A204.1 (cell line): ENCODE measurements at regions not wholly inside any gene's neighbourhood (a gene's known extent, or its start where the extent isn't known, plus 50 kb on each side); places are given as distances from the start of the nearest gene placed in this dataset.
"Not testable (repeated sequence)": the region's sequence is repeated elsewhere in the genome, so short reads cannot be mapped to it uniquely, and the experiment has no call there.

Experiments used
- FAIRE-seq: peaks from 2 replicates; lab custom pipeline; 2012; peaks lifted over from hg19 to GRCh38; lab: Jason Lieb, UNC

DNA sequence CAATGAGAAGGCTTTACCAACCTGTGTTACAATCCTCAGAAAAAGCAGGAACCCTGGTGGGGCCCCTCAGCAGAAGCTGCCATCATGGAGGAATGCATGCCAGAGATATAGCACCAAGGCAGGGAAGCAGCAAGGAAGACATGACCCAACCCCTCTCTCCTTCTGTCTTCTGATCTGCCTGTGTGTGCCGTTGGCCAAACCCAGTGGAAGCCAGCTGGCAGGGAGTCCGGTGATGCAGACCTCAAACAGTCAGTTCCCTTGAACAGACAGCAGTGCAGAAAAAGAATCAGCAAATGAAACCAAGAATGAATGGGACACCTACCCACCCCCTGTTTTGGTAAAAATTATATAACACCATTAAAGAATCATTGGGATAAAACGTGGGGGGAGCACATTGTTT is 234.2 kb downstream of the ZNF608 start:
- no peak for FAIRE-seq

DNA sequence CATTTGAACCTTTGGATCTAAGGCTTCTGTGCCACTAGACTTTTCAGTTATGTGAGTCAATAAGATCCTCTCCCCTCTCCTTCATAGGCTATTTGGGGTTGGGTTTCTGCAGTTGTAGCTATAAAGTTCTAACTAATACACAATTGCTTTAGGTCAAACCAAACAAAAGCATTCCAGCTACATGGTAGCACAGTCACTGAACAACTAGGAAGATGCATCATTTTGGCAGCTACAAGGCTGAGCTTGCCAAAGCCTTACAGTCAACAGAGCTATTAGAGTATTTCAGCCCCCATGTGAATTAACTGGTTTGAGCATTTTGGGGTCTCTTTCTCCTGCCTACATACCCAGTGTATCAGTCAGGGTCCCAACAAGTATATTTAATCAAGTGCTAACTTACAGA is 234.6 kb downstream of the ZNF608 start:
- FAIRE-seq: no peak

DNA sequence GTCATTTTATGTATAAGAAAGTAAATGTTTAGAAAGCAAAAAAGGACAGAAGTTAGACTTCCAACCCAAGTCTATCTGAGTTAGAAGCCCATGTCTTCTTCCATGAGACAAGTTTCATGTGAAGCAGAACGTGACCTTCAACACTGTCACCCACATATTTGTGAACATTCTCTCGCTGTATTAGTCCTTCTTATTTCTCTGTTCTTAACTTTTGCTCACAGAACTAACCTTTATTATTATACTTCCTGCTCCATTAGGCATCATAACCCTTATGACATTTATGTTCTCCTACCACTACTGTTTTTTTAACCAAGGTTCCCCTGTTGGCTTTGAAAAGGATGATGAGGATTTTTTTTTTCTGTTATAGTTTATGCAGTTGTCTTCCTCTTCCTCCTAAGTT is 238.8 kb downstream of the ZNF608 start:
- no peak for FAIRE-seq

DNA sequence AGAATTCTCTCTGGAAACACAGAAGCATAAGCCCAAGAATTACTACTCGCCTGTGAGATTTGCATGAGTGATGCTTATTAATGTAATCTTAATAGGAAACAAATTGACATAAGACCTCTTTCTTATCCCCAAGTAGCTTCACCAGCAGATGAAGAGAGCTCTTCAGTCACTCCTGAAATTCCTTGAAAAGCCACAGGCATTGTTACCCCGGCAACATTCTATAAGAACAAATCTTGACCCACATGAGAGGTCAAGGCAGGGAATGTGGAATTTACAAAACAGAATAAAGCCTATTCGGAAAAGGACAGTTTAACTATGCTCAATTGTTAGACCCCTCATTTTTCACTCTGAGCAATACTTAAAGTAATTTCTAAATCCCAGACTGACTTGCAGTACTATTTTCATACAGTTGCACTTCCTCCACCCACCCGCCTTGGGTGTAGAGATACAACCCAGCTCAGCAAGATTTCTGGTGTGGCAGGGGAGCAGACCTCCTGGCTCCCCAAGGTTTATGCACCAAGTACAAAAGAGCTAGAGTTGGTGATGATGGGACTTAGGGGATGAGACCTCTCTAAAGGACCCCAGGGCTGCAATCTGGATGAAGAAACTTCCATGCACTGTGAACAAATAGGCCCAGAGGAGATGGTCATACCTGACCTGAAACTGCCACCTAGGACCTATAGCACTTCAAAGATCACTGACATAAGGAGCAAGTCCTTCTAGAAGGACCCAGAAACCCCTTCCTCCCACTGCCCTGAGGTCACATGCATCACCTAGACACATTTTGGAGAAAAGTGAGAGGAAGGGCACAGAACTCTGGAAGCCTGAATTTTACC is 242.1 kb downstream of the ZNF608 start:
- FAIRE-seq: no peak

DNA sequence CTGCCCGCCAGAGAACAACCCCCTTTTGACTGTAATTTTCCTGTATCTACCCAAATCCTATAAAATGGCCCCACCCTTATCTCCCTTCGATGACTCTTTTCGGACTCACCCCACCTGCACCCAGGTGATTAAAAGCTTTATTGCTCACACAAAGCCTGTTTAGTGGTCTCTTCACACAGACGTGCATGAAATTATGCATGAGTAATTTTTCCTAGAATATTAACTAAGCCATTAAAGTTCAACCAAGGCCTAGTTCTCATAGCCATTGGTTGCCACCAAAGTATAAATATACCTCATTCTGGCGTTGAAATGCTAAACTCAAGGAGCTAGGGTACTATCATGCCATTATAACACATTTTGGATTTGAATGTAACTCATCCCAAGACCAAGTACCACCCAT is 243.9 kb downstream of the ZNF608 start:
- FAIRE-seq: no peak

DNA sequence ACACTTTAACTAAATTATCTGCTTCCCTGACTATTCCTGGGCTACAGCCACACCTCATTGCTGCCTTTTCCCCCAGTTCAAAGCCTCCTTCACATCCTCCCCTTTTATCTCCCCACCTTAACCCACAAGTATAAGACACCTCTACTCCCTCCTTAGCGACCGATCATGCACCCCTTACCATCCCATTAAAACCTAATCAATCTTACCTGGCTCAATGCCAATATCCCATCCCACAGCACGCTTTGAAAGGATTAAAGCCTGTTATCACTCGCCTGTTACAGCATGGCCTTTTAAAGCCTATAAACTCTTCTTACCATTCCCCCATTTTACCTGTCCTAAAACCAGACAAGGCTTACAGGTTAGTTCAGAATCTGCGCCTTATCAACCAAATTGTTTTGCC is 246.6 kb downstream of the ZNF608 start:
- not testable (repeated sequence) for FAIRE-seq

DNA sequence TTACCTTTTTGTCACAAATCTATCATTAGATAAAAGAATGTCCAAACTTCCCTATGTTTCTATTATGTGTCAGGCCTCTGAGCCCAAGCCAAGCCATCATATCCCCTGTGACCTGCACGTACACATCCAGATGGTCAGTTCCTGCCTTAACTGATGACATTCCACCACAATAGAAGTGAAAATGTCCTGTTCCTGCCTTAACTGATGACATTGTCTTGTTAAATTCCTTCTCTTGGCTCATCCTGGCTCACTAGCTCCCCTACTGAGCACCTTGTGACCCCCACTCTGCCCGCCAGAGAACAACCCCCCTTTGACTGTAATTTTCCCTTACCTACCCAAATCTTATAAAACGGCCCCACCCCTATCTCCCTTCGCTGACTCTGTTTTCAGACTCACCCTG is 249.5 kb downstream of the ZNF608 start:
- FAIRE-seq: not testable (repeated sequence)

DNA sequence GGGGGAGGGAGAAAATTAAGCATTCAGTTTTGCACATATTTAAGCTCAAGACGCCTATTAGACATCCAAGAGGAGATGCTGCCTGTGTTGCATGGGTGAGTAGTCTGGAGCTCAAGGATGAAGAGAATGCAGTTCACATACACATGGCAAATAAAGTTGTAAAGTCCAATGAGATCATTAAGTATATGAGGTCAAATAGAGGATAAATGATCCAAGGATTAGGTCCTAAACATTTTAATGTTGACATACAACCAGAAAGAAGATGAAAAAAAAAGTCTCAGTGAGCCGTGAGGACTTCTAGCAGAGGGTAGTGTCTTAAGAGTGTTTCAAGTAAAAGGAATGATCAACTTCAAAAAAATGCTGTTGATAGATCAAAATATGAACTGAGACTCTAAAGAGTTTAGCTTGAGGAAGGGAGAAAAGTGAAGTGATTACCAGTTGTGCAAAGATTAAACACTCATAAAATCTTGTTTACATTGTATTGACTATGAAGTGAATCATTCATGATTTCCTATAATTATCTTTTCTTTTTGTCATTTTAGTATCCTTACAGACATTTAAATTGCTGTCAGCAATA is 251.8 kb downstream of the ZNF608 start:
- FAIRE-seq: no peak

DNA sequence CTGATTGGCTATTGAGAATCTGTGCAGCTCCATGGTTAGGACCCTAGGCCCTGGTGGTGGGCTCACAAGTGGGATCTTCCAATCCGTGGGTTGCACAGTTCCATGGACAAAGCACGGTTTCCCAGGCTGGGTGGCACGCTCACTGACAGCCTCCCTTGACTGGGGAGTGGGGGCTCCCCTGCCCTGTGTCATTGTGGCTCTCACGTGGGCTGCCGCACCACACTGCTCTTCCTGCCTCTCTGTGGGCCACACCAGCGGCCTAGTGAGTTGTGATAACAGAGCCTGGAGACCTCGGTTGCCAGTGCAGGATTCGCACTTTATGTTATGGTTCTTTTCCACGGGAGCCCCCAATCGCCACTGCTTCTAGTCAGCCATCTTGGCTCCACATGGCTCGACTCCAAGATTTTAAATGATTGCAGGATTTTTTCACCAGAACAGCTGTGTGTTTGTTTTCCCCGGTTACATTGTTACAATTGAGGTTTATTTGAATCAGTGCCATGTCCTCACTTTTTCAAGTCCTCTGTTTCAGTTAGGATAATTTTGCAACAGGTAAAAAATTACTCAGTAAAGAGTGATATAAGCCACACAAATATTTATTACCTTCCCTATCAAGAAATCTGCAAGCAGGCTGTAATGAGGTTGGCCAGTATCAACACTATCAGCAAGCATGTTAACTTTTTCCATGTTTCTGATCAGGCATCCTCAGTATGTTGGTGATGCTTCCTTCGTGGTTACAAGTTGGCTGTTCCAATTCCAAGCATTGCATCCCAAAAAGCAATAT is 253.8 kb downstream of the ZNF608 start:
- no peak for FAIRE-seq

DNA sequence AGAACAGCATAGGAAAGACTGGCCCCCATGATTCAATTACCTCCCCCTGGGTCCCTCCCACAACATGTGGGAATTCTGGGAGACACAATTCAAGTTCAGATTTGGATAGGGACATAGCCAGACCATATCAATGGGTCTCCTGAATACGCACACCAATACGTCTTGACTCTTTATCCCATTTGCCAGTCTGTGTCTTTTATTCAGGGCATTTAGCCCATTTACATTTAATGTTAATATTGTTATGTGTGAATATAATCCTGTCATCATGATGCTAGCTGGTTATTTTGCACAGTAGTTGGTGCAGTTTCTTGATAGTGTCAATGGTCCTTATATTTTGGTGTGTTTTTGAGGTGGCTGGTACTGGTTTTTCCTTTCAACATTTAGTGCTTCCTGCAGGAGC is 256.1 kb downstream of the ZNF608 start:
- FAIRE-seq: not testable (repeated sequence)

DNA sequence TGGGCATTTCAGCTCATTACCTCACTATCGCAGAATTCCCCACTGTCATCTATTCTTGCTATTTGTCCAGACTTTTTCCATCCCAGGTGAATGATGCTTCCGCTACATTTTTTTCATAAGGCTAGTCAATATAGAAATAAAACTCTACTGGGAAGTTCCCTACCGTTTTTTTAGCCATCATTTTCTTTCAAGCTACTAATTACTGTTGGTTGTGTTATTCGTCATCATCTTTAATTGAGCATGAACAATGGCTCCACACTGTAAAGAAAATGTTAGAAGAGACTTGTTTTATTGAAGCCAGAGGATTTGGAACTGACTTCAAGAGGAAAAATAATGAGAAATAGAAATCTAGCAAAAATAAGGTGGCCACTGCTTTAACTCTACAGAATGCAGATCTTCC is 265.0 kb downstream of the ZNF608 start:
- FAIRE-seq: no peak

DNA sequence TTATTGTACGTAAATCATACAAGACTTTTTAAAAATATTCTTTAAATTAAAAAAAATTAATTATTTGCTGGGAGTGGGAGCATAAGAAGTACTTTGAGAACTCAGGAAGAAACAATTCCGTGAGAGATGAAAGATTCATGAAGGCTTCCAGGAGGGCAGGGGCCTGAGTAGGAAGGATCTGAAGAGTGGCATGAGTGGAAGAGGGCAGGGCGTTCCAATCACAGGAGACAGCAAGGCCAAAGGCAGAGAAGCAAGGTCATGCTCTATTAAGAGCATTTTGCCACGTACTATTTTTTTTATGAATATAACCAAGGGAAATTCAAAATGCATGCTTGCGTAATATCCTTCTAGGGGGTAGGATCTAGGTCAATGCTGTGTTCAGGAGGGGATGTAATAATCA is 265.5 kb downstream of the ZNF608 start:
- no peak for FAIRE-seq

DNA sequence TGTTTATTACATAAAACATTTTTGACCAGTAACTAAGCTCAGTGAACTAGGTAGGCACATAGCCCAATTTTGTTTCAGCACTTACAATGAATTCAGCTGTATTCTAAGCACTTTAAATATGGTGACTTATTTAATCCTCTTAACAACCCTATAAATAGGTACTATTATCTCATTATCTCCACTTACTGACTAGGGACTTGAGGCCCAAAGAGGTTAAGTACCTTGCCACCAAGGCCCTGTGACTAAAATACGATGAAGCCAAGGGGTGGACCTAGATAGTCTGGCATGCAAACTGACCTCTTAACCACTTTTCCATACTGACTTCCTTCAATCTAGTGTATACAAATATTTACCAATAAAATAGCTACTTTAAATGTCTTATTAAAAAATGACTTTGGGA is 266.4 kb downstream of the ZNF608 start:
- no peak for FAIRE-seq

DNA sequence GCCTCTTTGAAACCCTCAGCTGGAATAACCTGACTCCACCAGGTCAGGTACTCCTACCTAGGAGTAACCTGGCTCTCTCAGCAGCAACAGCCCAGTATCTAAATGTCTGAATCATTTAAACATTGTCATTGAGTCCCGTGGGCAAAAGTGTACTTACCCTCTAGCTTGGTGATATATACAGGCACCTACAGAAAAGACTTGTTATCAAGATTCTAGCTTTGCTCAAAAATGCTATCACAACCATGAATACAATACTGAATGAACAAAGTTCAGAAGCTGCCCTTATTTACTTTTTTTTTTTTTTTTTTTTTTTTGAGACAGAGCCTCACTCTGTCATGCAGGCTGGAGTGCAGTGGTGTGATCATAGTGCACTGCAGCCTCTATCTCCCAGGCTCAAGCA is 268.2 kb downstream of the ZNF608 start:
- no peak for FAIRE-seq

DNA sequence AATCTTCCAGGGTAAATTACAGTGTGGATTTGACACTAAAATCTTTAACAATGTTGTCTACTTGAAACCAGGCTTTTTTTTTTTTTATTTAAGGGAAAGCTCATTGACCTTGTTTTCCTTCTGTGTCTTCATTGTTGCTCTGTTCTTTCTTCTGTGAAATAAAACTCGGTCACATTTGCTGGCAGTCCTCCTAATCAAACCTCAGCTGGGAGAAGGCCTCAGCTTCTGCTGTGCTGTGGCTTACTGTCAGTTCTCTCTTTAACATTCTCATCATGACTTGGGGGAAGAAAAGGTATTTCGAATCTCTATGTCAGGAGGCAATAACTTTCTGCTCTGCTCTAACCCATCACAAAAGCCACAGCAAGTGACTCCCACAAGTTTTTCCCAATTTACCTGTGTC is 268.9 kb downstream of the ZNF608 start:
- FAIRE-seq: no peak

DNA sequence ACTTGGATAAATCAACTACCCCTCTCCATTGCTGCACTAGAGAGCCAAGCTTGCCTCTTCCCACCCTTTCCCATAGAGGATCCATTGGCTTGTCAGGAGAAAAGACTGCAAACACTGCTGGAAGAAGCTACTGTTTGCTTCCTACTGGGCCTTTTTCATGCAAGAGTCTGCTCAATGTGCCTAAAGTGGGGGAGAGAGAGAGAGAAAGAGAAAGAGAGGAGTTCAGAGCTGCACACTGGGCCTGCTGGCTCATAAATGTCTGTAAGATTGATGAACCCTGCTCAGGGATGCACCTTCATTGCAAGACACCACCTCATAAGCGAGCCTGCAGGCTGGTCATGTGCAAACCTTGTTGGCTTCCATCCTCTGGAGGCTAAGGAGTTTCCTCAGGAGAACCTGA is 269.4 kb downstream of the ZNF608 start:
- FAIRE-seq: no peak

DNA sequence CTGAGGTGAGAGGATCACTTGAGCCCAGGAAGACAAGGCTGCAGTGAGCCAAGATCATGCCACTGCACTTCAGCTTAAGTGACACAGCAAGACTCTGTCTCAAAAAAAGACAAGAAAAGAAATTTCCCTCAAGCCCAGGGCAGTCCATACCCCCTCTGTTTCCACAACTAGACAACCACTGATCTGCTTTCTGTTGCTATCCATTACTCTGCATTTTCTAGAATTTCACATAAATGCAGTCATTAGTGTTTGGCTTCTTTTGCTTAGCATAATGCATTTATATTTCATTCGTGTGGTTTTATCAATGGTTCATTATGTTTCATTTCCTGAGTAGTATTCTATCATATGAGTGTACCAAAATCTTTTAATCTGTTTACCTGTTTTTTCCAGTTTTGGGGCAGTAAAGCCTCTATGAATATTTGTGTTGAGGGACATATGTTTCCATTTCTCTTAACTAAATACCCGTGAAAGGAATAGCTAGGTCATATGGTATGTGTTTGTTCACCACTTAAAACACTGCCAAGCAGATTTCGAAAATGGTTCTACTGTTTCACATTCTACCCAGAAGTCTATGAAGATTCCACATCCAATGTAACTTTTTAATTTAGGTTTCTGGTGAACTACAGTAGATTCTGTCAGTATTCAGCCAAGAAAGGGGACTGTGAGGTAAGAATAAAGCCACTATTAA is 271.8 kb downstream of the ZNF608 start:
- no peak for FAIRE-seq

DNA sequence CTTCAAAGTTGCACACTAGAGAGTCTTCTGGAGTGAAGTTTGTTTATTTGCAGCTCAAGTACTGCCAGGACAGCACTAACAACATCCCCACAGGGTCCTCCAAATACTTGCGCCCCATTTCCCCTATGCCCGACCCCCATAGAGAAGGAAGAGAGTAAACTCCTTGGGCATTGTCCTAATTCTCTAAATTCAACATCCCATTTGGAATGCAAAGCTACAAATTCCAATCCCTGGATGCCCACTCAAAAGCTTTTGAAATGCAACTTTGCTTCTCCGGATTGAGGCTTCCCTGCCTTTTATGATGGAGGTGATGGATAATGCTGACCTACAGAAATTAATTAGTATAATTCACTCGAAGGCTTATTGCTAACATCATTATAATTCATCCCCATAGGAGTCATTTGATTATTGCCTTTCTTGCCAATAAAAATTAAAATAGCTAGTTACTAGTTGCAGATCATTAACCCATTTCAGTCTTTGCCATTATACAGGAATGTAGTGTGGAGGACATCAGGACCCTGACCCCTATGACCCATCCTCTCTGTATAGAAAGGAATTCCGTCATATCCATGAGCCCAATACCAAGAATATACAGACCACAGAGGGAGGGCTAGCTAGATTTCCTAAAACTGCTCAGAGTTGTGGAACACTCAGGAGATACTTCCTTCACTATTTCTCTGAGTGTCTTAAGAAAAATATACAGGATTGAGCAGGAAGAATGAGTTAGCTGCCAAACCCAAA is 277.6 kb downstream of the ZNF608 start:
- FAIRE-seq: no peak

DNA sequence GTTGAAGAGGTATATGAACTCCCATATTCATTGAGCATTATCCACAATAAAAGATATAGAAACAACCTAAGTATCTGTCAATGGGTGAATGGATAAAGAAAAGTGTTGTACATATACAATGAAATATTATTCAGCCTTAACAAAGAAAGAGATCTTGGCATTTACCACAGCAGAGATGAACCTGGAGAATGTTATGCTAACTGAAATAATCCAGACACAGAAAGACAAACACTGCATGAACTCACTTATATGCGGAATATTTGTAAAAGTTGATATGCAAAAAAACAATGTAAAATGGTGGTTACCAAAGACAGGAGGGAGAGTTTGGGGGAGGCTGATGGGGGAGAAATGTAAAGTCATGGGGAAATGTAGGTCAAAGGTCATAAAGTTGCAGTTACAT is 278.7 kb downstream of the ZNF608 start:
- FAIRE-seq: no peak

DNA sequence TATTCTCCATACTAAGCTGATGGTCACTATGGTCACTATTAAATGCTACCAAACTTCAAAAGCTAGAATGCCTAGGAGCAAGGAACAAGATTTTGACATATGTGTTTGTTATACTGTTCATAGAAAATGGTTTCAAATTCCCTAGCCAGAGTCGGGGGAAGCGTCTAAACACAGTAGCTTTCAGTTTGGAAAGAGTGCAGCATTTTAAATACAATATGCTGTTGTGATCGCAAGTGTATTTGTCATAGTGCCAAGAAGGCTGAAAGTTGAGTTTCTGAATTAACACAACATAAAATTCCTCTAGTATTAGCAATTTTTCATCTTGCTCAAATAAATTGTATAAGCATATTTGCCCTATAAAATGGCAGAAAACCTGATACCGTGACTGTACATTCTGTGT is 280.4 kb downstream of the ZNF608 start:
- FAIRE-seq: no peak

DNA sequence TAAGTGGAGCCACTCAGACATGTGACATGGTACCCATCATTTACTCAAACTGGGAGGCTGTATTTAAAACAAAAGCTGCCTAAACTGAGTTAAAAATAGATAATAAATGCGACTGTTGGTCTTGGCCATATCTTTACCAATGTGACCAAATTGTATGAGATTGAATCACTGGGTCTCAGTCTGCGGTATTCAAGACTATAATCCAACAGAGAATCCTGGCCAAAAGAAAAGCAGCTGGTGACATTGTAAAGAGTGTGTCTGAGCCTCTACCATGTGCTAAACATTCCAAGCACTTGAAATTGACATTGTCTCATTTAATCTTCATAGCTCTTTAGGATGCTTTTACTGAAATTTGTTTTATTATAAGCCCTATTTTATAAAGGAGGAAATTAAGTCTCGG is 282.6 kb downstream of the ZNF608 start:
- FAIRE-seq: no peak

DNA sequence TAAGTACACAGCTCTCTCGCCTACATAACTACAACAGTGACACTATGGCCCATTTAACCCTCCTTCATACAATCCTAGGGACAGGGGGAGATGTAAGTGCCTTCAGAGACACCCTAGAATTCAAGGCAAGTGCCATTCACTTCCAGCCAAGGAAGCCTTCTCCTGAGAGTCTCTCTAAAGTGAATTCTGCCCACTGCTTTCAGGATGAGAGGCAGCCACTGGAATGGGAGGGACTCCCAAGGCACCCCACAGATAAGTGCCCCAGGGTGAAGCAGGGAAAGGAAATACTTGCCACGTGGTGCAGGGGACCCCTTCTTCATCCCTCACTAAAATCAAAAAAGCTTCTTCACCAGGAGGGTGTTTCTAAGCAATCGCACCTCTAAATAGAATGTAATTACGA is 283.7 kb downstream of the ZNF608 start:
- no peak for FAIRE-seq
